PC-3 (cell line): ENCODE measurements at regions not wholly inside any gene's neighbourhood (a gene's known extent, or its start where the extent isn't known, plus 50 kb on each side); places are given as distances from the start of the nearest gene placed in this dataset.
A peak's percentile ranks its signal among the peaks of the same experiment; 100 is the strongest.

Source experiments
- ATAC-seq: fragments of 200-7000 bp; cut with Tn5 transposase; 2 replicates; pipeline ENCODE4 v1.9.1; 2020; ENCODE audit warnings: mild to moderate bottlenecking, moderate library complexity
- BruUV-seq: library from RNA; stranded (reverse); fragments of 400-500 nt; replicated peaks from 2 replicates; lab custom pipeline; 2021; lab: Mats Ljungman, UMichigan
- CTCF ChIA-PET: fragments of 300-600 bp; sonication (Branson Sonifier 250); formaldehyde crosslinking; loops from one replicate; lab custom pipeline; 2022; ENCODE audit warnings: antibody characterized with exemption; lab: Charles Lee
- POLR2A ChIA-PET: fragments of 300-600 bp; sonication (Branson Sonifier 250); formaldehyde crosslinking; loops from one replicate; lab custom pipeline; 2022; ENCODE audit warnings: antibody characterized with exemption; ENCODE audit not compliant: unreplicated experiment; lab: Charles Lee
- DNase-seq: peaks from one replicate; pipeline ENCODE4 v3.0.0-alpha.2; 2015
- H2AFZ ChIP-seq: fragments of 300-600 bp; sonication (generic); 2 replicates; pipeline ENCODE4 v1.6.0; 2016; ENCODE audit warnings: antibody characterized with exemption, low read length
- H3F3A ChIP-seq: fragments of 300-600 bp; sonication (generic); one replicate; pipeline ENCODE4 v1.6.0; 2017; ENCODE audit warnings: antibody characterized with exemption, low read length, control low read depth, mild to moderate bottlenecking; ENCODE audit not compliant: unreplicated experiment
- H3K27ac ChIP-seq: fragments of 300-600 bp; sonication (generic); 2 replicates; pipeline ENCODE4 v1.5.1; 2016; ENCODE audit warnings: mild to moderate bottlenecking, low read length
- H3K27me3 ChIP-seq: fragments of 300-600 bp; sonication (generic); 2 replicates; pipeline ENCODE4 v1.6.1; 2016; ENCODE audit warnings: low read length, mixed read lengths
- H3K36me3 ChIP-seq: fragments of 300-600 bp; sonication (generic); 2 replicates; pipeline ENCODE4 v1.6.1; 2016; ENCODE audit warnings: low read depth, mixed run types, low read length, mixed read lengths
- H3K4me1 ChIP-seq: fragments of 300-600 bp; sonication (generic); 2 replicates; pipeline ENCODE4 v1.5.1; 2016; ENCODE audit warnings: low read length; ENCODE audit not compliant: insufficient read depth
- H3K4me2 ChIP-seq: fragments of 300-600 bp; sonication (generic); 2 replicates; pipeline ENCODE4 v1.6.0; 2016; ENCODE audit warnings: low read length
- H3K4me3 ChIP-seq: fragments of 300-600 bp; sonication (generic); 2 replicates; pipeline ENCODE4 v1.5.1; 2016; ENCODE audit warnings: mild to moderate bottlenecking, low read length, mixed read lengths
- H3K79me2 ChIP-seq: fragments of 300-600 bp; sonication (generic); 2 replicates; pipeline ENCODE4 v1.6.1; 2017; ENCODE audit warnings: low read length, mixed read lengths
- H3K9ac ChIP-seq: fragments of 300-600 bp; sonication (generic); 2 replicates; pipeline ENCODE4 v1.6.0; 2016; ENCODE audit warnings: mild to moderate bottlenecking, low read length
- H3K9me2 ChIP-seq: fragments of 300-600 bp; sonication (generic); replicated peaks from 2 replicates; pipeline ENCODE4 v1.6.1; 2016; ENCODE audit warnings: mixed run types, low read length, mixed read lengths
- H3K9me3 ChIP-seq: fragments of 300-600 bp; sonication (generic); 2 replicates; pipeline ENCODE4 v1.6.1; 2016; ENCODE audit warnings: low read length, mixed read lengths
- H4K20me1 ChIP-seq: fragments of 300-600 bp; sonication (generic); 2 replicates; pipeline ENCODE4 v1.6.1; 2016; ENCODE audit warnings: low read length, mixed read lengths
- EZH2 ChIP-seq: fragments of 300-600 bp; sonication (generic); IDR thresholded peaks from one replicate; pipeline ENCODE4 v1.6.1; 2017; ENCODE audit warnings: antibody characterized with exemption, mild to moderate bottlenecking, low read length; ENCODE audit not compliant: unreplicated experiment
- EZH2phosphoT487 ChIP-seq: fragments of 300-600 bp; sonication (generic); IDR thresholded peaks from 2 replicates; pipeline ENCODE4 v1.6.1; 2018; ENCODE audit warnings: mild to moderate bottlenecking, antibody characterized with exemption, low read length, borderline replicate concordance
- intact Hi-C: fragments of 100-400 bp; cut with micrococcal nuclease; formaldehyde crosslinking; loops from 2 replicates; pipeline ENCODE4 v1.9.0; 2023
- TF ChIP-seq, protein P1 (sequence below): fragments of 300-600 bp; sonication (generic); conservative IDR thresholded peaks from 2 replicates; pipeline ENCODE4 v1.5.1; 2017; ENCODE audit warnings: antibody characterized with exemption, low read depth, mild to moderate bottlenecking, low read length

DNA sequence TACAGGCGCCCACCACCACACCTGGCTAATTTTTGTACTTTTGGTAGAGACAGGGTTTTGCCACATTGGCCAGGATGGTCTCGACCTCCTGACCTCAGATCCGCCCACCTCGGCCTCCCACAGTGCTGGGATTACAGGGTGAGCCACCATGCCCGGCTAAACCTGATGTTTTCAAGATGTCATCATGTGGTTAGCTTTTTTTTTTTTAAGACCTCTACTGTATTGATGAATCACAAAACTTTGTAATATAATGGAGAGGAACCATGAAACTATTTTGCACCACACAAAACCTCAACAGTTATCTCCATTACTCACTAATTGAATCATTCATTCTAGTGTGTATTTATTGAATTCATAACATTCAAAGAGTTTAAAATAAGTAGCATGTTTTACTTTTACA lies 94.7 kb upstream of the NEIL3 start:
- no TSS peak for BruUV-seq
- Histone ChIP-seq H3K4me1 (no peaks in the 10 kb centered on the region), H3K36me3 (no peaks in the 10 kb centered on the region), H3K27me3 (no peaks in the 10 kb centered on the region), H2AFZ (no peak overlapping the region), H3K4me3 (no peak overlapping the region), H3K9me2 (no peaks in the 10 kb centered on the region), H3K9me3 (no peaks in the 10 kb centered on the region), H3K9ac (no peak overlapping the region), H3K27ac (no peak overlapping the region), H3K79me2 (no peaks in the 10 kb centered on the region), H3K4me2 (no peak overlapping the region), H3F3A (no peaks in the 10 kb centered on the region), H4K20me1 (no peaks in the 10 kb centered on the region)
- intact Hi-C loops = no loop called here
- DNase-seq (peak; percentile 46), ATAC-seq (no peak)
- TF ChIP-seq EZH2 (no peak), EZH2phosphoT487 (no peak)
- TF ChIP-seq, protein P1, sequence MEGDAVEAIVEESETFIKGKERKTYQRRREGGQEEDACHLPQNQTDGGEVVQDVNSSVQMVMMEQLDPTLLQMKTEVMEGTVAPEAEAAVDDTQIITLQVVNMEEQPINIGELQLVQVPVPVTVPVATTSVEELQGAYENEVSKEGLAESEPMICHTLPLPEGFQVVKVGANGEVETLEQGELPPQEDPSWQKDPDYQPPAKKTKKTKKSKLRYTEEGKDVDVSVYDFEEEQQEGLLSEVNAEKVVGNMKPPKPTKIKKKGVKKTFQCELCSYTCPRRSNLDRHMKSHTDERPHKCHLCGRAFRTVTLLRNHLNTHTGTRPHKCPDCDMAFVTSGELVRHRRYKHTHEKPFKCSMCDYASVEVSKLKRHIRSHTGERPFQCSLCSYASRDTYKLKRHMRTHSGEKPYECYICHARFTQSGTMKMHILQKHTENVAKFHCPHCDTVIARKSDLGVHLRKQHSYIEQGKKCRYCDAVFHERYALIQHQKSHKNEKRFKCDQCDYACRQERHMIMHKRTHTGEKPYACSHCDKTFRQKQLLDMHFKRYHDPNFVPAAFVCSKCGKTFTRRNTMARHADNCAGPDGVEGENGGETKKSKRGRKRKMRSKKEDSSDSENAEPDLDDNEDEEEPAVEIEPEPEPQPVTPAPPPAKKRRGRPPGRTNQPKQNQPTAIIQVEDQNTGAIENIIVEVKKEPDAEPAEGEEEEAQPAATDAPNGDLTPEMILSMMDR = no peak
- ChIA-PET CTCF (no interaction called here), POLR2A (no interaction called here)

DNA sequence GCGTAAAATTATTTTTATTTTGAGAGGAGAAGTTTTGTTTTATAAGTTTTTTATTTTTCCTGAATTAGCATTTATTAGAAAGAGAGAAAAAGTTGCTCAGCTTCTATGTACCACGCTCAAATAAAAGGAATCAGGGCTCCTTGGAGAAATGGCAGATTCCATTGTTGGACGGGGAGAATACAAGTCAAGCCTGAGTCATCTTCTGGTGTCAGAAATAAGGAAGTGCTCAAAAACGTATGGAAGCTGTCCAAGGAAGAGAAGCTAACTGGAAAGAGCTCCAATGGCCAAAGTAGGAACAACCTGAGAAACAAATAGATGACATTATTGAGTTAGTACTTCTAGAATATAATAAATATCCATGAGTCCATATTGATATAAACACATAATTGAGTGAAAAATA lies 89.3 kb upstream of the NEIL3 start:
- DNase-seq (peak; percentile 47), ATAC-seq (peak; percentile 31; the same call in 1 of the 2 replicates)
- Histone ChIP-seq H2AFZ (no peak overlapping the region), H3K4me3 (no peak overlapping the region), H3K27me3 (no peaks in the 10 kb centered on the region), H3K4me2 (no peak overlapping the region), H3K9me3 (no peaks in the 10 kb centered on the region), H4K20me1 (no peaks in the 10 kb centered on the region), H3K9ac (no peak overlapping the region), H3K27ac (no peak overlapping the region), H3K36me3 (no peaks in the 10 kb centered on the region), H3K4me1 (no peaks in the 10 kb centered on the region), H3F3A (no peaks in the 10 kb centered on the region), H3K79me2 (no peaks in the 10 kb centered on the region), H3K9me2 (no peaks in the 10 kb centered on the region)
- ChIA-PET POLR2A (no interaction called here), CTCF (no interaction called here)
- intact Hi-C loops = no loop called here
- TF ChIP-seq EZH2phosphoT487 (no peak), EZH2 (no peak)
- TF ChIP-seq, protein P1 = no peak
- no TSS peak for BruUV-seq

GRCh38 chr4:177222781-177223180 lies 86.9 kb upstream of the NEIL3 start:
- intact Hi-C loops = no loop called here
- Histone ChIP-seq H3K4me1 (no peaks in the 10 kb centered on the region), H3K27ac (no peak overlapping the region), H3K9me2 (no peaks in the 10 kb centered on the region), H3K36me3 (no peaks in the 10 kb centered on the region), H3K9me3 (no peaks in the 10 kb centered on the region), H2AFZ (no peak overlapping the region), H3K4me3 (no peak overlapping the region), H3K4me2 (no peak overlapping the region), H3F3A (no peaks in the 10 kb centered on the region), H3K79me2 (no peaks in the 10 kb centered on the region), H3K27me3 (no peaks in the 10 kb centered on the region), H3K9ac (no peak overlapping the region), H4K20me1 (no peaks in the 10 kb centered on the region)
- ChIA-PET CTCF (no interaction called here), POLR2A (no interaction called here)
- DNase-seq = no peak
- no TSS peak for BruUV-seq
- TF ChIP-seq EZH2phosphoT487 (no peak), EZH2 (no peak)
- TF ChIP-seq, protein P1 = no peak
- ATAC-seq = no peak
